ENCODE measurements at regions not wholly inside any gene's neighbourhood (a gene's known extent, or its start where the extent isn't known, plus 50 kb on each side); places are given as distances from the start of the nearest gene placed in this dataset.
"Not testable (repeated sequence)": the region's sequence is repeated elsewhere in the genome, so short reads cannot be mapped to it uniquely, and the experiment has no call there.

DNA sequence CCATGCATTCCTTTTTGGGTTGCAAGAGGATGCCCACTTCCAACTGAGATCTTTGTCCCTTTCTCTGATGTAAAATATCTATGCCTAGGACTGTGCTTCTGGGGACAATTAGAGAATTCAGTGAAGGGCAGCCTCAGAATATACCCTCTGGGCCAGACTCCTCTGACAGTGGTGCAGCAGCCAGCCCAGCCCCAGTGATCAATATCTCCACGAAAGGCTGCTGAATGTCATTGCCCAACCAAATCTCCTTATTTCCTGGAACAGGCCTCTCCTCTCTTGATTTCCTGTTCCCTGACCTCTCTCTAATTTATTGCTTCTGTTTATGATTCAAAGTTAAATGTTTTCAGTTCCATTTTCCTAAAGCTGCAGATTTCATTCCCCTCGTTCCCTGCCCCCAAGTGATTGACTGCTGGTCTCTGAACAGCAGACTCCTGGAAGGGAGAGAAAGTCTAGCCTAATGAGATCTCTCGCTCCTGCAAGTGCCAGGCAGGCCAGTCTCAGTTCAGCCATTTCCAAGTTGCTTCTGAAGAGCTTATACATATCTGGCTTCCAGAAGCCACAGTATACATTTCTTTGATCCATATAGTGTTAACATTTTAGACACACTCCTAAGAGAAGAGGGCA is 104.4 kb upstream of the SALL1 start:
- TF ChIP-seq, protein P1, sequence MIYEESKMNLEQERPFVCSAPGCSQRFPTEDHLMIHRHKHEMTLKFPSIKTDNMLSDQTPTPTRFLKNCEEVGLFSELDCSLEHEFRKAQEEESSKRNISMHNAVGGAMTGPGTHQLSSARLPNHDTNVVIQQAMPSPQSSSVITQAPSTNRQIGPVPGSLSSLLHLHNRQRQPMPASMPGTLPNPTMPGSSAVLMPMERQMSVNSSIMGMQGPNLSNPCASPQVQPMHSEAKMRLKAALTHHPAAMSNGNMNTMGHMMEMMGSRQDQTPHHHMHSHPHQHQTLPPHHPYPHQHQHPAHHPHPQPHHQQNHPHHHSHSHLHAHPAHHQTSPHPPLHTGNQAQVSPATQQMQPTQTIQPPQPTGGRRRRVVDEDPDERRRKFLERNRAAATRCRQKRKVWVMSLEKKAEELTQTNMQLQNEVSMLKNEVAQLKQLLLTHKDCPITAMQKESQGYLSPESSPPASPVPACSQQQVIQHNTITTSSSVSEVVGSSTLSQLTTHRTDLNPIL (CRISPR knock-in tag; IDR thresholded peaks at IDR 0.05; ENCODE audit: low read depth), result no peak
- TF ChIP-seq RARB (CRISPR knock-in tag; IDR thresholded peaks at IDR 0.05) (no peak), ZFP30 (CRISPR knock-in tag; IDR thresholded peaks at IDR 0.05) (no peak), ZNF70 (CRISPR knock-in tag; IDR thresholded peaks at IDR 0.05) (no peak), PPARA (CRISPR knock-in tag; IDR thresholded peaks at IDR 0.05; ENCODE audit: borderline replicate concordance) (no peak), ESRRG (CRISPR knock-in tag; IDR thresholded peaks at IDR 0.05) (no peak), GLIS3 (CRISPR knock-in tag; IDR thresholded peaks at IDR 0.05) (no peak), OSR1 (CRISPR knock-in tag; IDR thresholded peaks at IDR 0.05) (no peak), TOX (CRISPR knock-in tag; IDR thresholded peaks at IDR 0.05; ENCODE audit: borderline replicate concordance) (no peak), ZNF565 (CRISPR knock-in tag; conservative IDR thresholded peaks at IDR 0.05; ENCODE audit: low read depth) (no peak), ISL1 (CRISPR knock-in tag; IDR thresholded peaks at IDR 0.05) (no peak), CSDC2 (CRISPR knock-in tag; IDR thresholded peaks at IDR 0.05) (no peak), TCF4 (CRISPR knock-in tag; IDR thresholded peaks at IDR 0.05; ENCODE audit: borderline replicate concordance) (no peak)
- TF ChIP-seq, protein P2, sequence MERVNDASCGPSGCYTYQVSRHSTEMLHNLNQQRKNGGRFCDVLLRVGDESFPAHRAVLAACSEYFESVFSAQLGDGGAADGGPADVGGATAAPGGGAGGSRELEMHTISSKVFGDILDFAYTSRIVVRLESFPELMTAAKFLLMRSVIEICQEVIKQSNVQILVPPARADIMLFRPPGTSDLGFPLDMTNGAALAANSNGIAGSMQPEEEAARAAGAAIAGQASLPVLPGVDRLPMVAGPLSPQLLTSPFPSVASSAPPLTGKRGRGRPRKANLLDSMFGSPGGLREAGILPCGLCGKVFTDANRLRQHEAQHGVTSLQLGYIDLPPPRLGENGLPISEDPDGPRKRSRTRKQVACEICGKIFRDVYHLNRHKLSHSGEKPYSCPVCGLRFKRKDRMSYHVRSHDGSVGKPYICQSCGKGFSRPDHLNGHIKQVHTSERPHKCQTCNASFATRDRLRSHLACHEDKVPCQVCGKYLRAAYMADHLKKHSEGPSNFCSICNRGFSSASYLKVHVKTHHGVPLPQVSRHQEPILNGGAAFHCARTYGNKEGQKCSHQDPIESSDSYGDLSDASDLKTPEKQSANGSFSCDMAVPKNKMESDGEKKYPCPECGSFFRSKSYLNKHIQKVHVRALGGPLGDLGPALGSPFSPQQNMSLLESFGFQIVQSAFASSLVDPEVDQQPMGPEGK (CRISPR knock-in tag; IDR thresholded peaks at IDR 0.05; ENCODE audit: borderline replicate concordance), result no peak
- TF ChIP-seq, protein P3, sequence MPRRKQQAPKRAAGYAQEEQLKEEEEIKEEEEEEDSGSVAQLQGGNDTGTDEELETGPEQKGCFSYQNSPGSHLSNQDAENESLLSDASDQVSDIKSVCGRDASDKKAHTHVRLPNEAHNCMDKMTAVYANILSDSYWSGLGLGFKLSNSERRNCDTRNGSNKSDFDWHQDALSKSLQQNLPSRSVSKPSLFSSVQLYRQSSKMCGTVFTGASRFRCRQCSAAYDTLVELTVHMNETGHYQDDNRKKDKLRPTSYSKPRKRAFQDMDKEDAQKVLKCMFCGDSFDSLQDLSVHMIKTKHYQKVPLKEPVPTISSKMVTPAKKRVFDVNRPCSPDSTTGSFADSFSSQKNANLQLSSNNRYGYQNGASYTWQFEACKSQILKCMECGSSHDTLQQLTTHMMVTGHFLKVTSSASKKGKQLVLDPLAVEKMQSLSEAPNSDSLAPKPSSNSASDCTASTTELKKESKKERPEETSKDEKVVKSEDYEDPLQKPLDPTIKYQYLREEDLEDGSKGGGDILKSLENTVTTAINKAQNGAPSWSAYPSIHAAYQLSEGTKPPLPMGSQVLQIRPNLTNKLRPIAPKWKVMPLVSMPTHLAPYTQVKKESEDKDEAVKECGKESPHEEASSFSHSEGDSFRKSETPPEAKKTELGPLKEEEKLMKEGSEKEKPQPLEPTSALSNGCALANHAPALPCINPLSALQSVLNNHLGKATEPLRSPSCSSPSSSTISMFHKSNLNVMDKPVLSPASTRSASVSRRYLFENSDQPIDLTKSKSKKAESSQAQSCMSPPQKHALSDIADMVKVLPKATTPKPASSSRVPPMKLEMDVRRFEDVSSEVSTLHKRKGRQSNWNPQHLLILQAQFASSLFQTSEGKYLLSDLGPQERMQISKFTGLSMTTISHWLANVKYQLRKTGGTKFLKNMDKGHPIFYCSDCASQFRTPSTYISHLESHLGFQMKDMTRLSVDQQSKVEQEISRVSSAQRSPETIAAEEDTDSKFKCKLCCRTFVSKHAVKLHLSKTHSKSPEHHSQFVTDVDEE (CRISPR knock-in tag; IDR thresholded peaks at IDR 0.05), result no peak
- TF ChIP-seq, protein P4, sequence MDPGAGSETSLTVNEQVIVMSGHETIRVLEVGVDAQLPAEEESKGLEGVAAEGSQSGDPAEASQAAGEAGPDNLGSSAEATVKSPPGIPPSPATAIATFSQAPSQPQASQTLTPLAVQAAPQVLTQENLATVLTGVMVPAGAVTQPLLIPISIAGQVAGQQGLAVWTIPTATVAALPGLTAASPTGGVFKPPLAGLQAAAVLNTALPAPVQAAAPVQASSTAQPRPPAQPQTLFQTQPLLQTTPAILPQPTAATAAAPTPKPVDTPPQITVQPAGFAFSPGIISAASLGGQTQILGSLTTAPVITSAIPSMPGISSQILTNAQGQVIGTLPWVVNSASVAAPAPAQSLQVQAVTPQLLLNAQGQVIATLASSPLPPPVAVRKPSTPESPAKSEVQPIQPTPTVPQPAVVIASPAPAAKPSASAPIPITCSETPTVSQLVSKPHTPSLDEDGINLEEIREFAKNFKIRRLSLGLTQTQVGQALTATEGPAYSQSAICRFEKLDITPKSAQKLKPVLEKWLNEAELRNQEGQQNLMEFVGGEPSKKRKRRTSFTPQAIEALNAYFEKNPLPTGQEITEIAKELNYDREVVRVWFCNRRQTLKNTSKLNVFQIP (CRISPR knock-in tag; IDR thresholded peaks at IDR 0.05; ENCODE audit: borderline replicate concordance, low read depth), result no peak
- no peak for ATAC-seq

DNA sequence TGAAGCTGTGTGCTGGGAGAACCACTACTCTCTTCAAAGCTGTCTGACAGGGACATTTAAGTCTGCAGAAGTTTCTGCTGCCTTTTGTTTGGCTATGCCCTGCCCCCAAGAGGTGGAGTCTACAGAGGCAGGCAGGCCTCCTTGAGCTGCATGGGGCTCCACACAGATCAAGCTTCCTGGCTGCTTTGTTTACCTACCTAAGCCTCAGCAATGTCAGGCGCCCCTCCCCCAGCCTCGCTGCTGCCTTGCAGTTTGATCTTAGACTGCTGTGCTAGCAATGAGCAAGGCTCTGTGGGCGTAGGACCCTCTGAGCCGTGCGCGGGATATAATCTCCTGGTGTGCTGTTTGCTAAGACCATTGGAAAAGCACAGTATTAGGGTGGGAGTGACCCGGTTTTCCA is 103.3 kb upstream of the SALL1 start:
- ATAC-seq, result not testable (repeated sequence)

DNA sequence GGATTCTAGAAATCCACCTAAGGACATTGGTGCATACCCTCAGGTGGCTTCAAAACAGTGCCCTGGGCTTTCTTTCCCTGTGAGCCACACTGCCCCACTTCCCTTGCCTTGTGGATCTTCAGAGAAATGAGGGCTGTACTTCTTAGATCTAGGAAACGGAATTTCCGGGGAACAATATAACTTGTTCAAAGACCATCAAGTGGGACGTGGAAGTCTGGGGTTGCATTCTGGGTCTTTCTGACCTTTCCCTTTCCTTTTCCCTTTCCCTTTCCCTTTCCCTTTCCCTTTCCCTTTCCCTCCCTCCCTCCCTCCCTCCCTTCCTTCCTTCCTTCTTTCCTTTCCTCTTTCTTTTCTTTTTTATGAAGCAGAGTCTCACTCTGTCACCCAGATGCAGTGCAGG is 97.1 kb upstream of the SALL1 start:
- ATAC-seq, result no peak
- TF ChIP-seq ZNF70 (CRISPR knock-in tag; IDR thresholded peaks at IDR 0.05) (no peak), BACH2 (CRISPR knock-in tag; IDR thresholded peaks at IDR 0.05; ENCODE audit: borderline replicate concordance) (no peak), TOX (CRISPR knock-in tag; IDR thresholded peaks at IDR 0.05; ENCODE audit: borderline replicate concordance) (no peak), RARB (CRISPR knock-in tag; IDR thresholded peaks at IDR 0.05) (no peak), CSDC2 (CRISPR knock-in tag; IDR thresholded peaks at IDR 0.05) (no peak), ZNF565 (CRISPR knock-in tag; conservative IDR thresholded peaks at IDR 0.05; ENCODE audit: low read depth) (no peak), ZFP30 (CRISPR knock-in tag; IDR thresholded peaks at IDR 0.05) (no peak), TCF4 (CRISPR knock-in tag; IDR thresholded peaks at IDR 0.05; ENCODE audit: borderline replicate concordance) (no peak), ARNTL (CRISPR knock-in tag; IDR thresholded peaks at IDR 0.05; ENCODE audit: borderline replicate concordance, low read depth) (no peak), ZFP3 (CRISPR knock-in tag; IDR thresholded peaks at IDR 0.05) (no peak), PPARA (CRISPR knock-in tag; IDR thresholded peaks at IDR 0.05; ENCODE audit: borderline replicate concordance) (no peak), ESRRG (CRISPR knock-in tag; IDR thresholded peaks at IDR 0.05) (no peak), GLIS3 (CRISPR knock-in tag; IDR thresholded peaks at IDR 0.05) (no peak)
- TF ChIP-seq, protein P2 (CRISPR knock-in tag; IDR thresholded peaks at IDR 0.05; ENCODE audit: borderline replicate concordance), result no peak
- TF ChIP-seq, protein P4 (CRISPR knock-in tag; IDR thresholded peaks at IDR 0.05; ENCODE audit: borderline replicate concordance, low read depth), result no peak
- TF ChIP-seq, protein P3 (CRISPR knock-in tag; IDR thresholded peaks at IDR 0.05), result no peak
- TF ChIP-seq, protein P1 (CRISPR knock-in tag; IDR thresholded peaks at IDR 0.05; ENCODE audit: low read depth), result no peak
